Caco-2 (cell line): ENCODE measurements at regions not wholly inside any gene's neighbourhood (a gene's known extent, or its start where the extent isn't known, plus 50 kb on each side); places are given as distances from the start of the nearest gene placed in this dataset.

ENCODE experiments used
- BruUV-seq: library from RNA; stranded (reverse); fragments of 400-500 nt; replicated peaks from 2 replicates; lab custom pipeline; 2021; lab: Mats Ljungman, UMichigan
- CTCF ChIA-PET: fragments of 300-600 bp; sonication (Branson Sonifier 250); formaldehyde crosslinking; loops from one replicate; lab custom pipeline; 2022; ENCODE audit warnings: antibody characterized with exemption; lab: Charles Lee
- POLR2A ChIA-PET: fragments of 300-600 bp; sonication (Branson Sonifier 250); formaldehyde crosslinking; loops from one replicate; lab custom pipeline; 2022; ENCODE audit warnings: antibody characterized with exemption; lab: Charles Lee
- DNase-seq, 2 experiments: peaks; one replicate each; pipeline versions ENCODE4 v3.0.0 to v3.0.0-alpha.2; 2020 to 2022
- H3K27me3 ChIP-seq: replicated peaks from 2 replicates; pipeline ENCODE4 v1.6.0; 2011; ENCODE audit warnings: low read length; ENCODE audit not compliant: control insufficient read depth, insufficient read depth
- H3K36me3 ChIP-seq: 2 replicates; pipeline ENCODE4 v1.5.1; 2011; ENCODE audit warnings: low read length; ENCODE audit not compliant: control insufficient read depth, insufficient read depth
- H3K4me1 ChIP-seq: fragments of 250-450 bp; sonication (Bioruptor Pico); 2 replicates; pipeline ENCODE4 v1.5.1; 2020; ENCODE audit warnings: mild to moderate bottlenecking
- H3K4me3 ChIP-seq: 2 replicates; pipeline ENCODE4 v1.5.1; 2011; ENCODE audit warnings: low read depth, mild to moderate bottlenecking, control low read depth, low read length
- H3K9me3 ChIP-seq: fragments of 250-450 bp; sonication (Bioruptor Pico); 2 replicates; pipeline ENCODE4 v1.5.1; 2020; ENCODE audit warnings: mild to moderate bottlenecking, moderate library complexity
- H3K27ac Mint-ChIP-seq: one replicate; pipeline ENCODE4 v1.8.0; 2022; ENCODE audit warnings: mixed read lengths; ENCODE audit not compliant: unreplicated experiment
- H3K27me3 Mint-ChIP-seq: one replicate; pipeline ENCODE4 v1.8.0; 2022; ENCODE audit warnings: mixed read lengths; ENCODE audit not compliant: insufficient read depth, unreplicated experiment
- H3K36me3 Mint-ChIP-seq: one replicate; pipeline ENCODE4 v1.8.0; 2022; ENCODE audit warnings: mild to moderate bottlenecking, mixed read lengths; ENCODE audit not compliant: insufficient read depth, unreplicated experiment
- H3K4me1 Mint-ChIP-seq: one replicate; pipeline ENCODE4 v1.8.0; 2022; ENCODE audit warnings: low read depth, mixed read lengths; ENCODE audit not compliant: unreplicated experiment
- H3K4me3 Mint-ChIP-seq: one replicate; pipeline ENCODE4 v1.8.0; 2022; ENCODE audit warnings: mild to moderate bottlenecking, moderate library complexity, mixed read lengths; ENCODE audit not compliant: unreplicated experiment
- H3K9me3 Mint-ChIP-seq: one replicate; pipeline ENCODE4 v1.8.0; 2022; ENCODE audit warnings: mixed read lengths; ENCODE audit not compliant: unreplicated experiment
- intact Hi-C: fragments of 100-400 bp; cut with micrococcal nuclease; formaldehyde crosslinking; loops from one replicate; pipeline ENCODE4 v1.10.0; 2022; ENCODE audit not compliant: unreplicated experiment
- TF ChIP-seq, protein P1 (sequence below), 2 experiments: fragments of 200-600 bp in 1 of 2; IDR thresholded peaks; 1 replicate in 1 of 2; 2 replicates in 1 of 2; pipeline versions ENCODE4 v1.5.1 to v1.8.0; 2011 to 2022; ENCODE audit warnings: antibody characterized with exemption in 1 of 2, control low read depth in 1 of 2, inconsistent platforms in 1 of 2, low read depth in 1 of 2, low read length in 1 of 2, mild to moderate bottlenecking in 1 of 2, moderate library complexity in 1 of 2; ENCODE audit not compliant: insufficient read depth in 1 of 2, severe bottlenecking in 1 of 2, unreplicated experiment in 1 of 2

DNA sequence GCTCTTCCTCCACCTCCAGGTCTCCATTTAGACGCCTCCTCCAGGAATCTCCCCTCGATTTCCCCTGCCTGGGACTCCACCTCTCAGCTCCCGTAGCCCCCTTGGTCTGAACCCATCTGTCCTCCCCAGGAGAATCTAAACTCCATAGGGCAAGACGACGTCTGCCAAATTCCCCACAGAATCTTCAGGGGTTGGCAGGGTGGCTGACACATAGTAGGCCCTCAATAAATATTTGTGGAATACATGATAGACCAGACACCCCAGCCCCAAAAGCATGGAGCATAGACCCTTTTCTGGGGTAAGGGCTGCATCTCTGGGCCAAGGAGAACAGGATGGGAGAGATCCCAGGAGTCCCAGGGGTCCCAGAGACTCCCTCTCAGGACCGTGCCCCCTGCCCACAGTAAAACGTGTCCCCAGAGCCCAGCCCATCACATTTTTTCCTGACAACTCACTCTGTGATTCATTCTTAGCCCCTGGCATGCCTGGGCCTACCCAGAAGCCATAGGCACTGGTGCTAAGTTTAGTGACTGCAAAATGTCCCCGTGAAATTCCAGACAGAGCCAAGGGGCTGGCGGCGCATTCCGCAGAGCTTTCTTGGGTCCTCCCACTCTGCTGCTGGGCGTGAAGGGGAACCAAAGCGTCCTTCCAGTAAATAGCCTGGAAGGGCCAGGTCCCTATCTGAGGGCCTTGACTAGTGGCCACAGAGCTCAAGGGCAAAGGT is 78.0 kb upstream of the SLC6A6 start:
- Histone ChIP-seq H3K9me3 (no peaks in the 10 kb centered on the region), H3K4me1 (peaks cover 35% of the 10 kb centered on the region), H3K27me3 (no peaks in the 10 kb centered on the region), H3K4me3 (no peak overlapping the region), H3K36me3 (no peaks in the 10 kb centered on the region)
- POLR2A ChIA-PET: interaction anchor here (0.6 kb wide), 1 partner anchor 10 kb away, joined by 3 read pairs; no protein-coding TSS in a partner anchor
- intact Hi-C loops: no loop called here
- no TSS peak for BruUV-seq
- no peaks in the 10 kb centered on the region for H3K27me3 Mint-ChIP-seq
- peaks cover 7% of the 10 kb centered on the region for H3K36me3 Mint-ChIP-seq
- CTCF ChIA-PET: no interaction called here
- no peak overlapping the region for H3K4me3 Mint-ChIP-seq
- H3K4me1 Mint-ChIP-seq: peaks cover 28% of the 10 kb centered on the region
- peaks cover 9% of the 10 kb centered on the region for H3K9me3 Mint-ChIP-seq
- peak in 1 of 2 experiments; percentile 55 for DNase-seq
- TF ChIP-seq, protein P1, sequence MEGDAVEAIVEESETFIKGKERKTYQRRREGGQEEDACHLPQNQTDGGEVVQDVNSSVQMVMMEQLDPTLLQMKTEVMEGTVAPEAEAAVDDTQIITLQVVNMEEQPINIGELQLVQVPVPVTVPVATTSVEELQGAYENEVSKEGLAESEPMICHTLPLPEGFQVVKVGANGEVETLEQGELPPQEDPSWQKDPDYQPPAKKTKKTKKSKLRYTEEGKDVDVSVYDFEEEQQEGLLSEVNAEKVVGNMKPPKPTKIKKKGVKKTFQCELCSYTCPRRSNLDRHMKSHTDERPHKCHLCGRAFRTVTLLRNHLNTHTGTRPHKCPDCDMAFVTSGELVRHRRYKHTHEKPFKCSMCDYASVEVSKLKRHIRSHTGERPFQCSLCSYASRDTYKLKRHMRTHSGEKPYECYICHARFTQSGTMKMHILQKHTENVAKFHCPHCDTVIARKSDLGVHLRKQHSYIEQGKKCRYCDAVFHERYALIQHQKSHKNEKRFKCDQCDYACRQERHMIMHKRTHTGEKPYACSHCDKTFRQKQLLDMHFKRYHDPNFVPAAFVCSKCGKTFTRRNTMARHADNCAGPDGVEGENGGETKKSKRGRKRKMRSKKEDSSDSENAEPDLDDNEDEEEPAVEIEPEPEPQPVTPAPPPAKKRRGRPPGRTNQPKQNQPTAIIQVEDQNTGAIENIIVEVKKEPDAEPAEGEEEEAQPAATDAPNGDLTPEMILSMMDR (IDR thresholded peaks at IDR 0.05; ENCODE audit: insufficient read depth in 1 of 2, low read depth in 1 of 2, low read length in 1 of 2, severe bottlenecking in 1 of 2, unreplicated experiment in 1 of 2): no peak
- peak overlapping the region; percentile 63 for H3K27ac Mint-ChIP-seq

DNA sequence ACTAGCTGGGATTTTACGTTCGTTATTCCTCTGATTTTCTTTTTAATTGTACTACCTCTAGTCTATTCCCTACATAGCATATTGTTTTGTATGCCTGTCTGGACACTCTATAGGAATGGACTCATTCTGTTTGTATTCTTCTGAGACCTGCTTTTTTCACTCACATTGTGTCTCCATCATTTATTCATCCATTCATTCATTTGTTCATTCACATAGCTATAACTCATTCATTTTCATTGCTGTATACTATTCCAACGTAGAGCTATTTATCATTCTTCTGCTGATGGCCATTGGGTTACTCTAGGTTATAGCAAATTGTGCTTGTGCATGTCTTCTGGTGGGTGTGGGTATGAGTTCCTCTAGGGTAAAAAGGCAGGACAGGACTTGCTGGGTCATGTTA is 74.0 kb upstream of the SLC6A6 start:
- ChIA-PET POLR2A (no interaction called here), CTCF (interaction anchor here (1.7 kb wide), 1 partner anchor 140 kb away, joined by 7 read pairs; no protein-coding TSS in a partner anchor)
- no peak for DNase-seq
- no peaks in the 10 kb centered on the region for H3K27me3 ChIP-seq
- H3K9me3 Mint-ChIP-seq: no peaks in the 10 kb centered on the region
- no TSS peak for BruUV-seq
- intact Hi-C loops: no loop called here
- H3K36me3 ChIP-seq: no peaks in the 10 kb centered on the region
- H3K9me3 ChIP-seq: no peaks in the 10 kb centered on the region
- TF ChIP-seq, protein P1 (IDR thresholded peaks at IDR 0.05; ENCODE audit: insufficient read depth in 1 of 2, low read depth in 1 of 2, low read length in 1 of 2, severe bottlenecking in 1 of 2, unreplicated experiment in 1 of 2): no peak
- H3K27me3 Mint-ChIP-seq: no peaks in the 10 kb centered on the region
- peaks cover 39% of the 10 kb centered on the region for H3K4me1 Mint-ChIP-seq
- peaks cover 7% of the 10 kb centered on the region for H3K36me3 Mint-ChIP-seq
- no peak overlapping the region for H3K4me3 ChIP-seq
- no peak overlapping the region for H3K27ac Mint-ChIP-seq
- no peak overlapping the region for H3K4me3 Mint-ChIP-seq
- peaks cover 26% of the 10 kb centered on the region for H3K4me1 ChIP-seq

DNA sequence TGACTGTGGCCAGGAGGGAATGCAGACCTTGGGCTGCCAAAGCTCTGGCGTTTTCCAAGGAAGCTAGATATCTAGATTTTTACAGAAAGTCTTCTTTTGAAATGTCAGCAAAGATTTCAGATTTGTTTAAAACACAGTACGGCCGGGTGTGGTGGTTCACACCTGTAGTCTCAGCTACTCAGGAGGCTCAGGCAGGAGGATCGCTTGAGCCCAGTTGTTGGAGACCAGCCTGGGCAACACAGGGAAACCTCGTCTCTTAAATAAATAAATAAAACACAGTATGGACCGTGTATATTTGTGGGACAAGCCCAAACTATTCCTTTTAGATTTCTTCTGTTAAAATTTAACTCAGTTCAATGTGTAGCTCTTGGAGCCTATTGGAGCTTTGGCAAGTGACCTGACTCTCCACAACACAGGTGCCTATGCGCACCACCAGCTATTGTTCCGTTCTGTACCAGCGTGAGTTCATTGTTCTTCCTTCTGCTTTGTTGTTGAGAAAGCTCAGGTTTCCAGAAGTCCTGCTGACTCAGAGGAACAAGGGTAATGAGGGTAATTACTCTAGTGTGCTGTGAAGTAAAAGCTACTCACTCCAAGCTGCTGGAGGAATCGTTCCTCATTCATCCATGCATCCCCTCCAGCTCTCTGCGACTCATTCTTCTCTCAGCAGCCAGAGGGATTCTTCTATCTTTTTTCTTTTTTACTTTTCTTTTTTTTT is 73.1 kb upstream of the SLC6A6 start:
- no TSS peak for BruUV-seq
- intact Hi-C loops: no loop called here

More for the DNA sequence above, 73.1 kb upstream of the SLC6A6 start:
- DNase-seq: no peak
- peaks cover 7% of the 10 kb centered on the region for H3K36me3 Mint-ChIP-seq
- H3K27me3 ChIP-seq: no peaks in the 10 kb centered on the region
- no peak overlapping the region for H3K4me3 ChIP-seq
- ChIA-PET POLR2A (interaction anchor here (0.7 kb wide), 1 partner anchor 53 kb away, joined by 3 read pairs; no protein-coding TSS in a partner anchor), CTCF (interaction anchor here (1.7 kb wide), 1 partner anchor 139 kb away, joined by 7 read pairs; no protein-coding TSS in a partner anchor)
- H3K36me3 ChIP-seq: no peaks in the 10 kb centered on the region
- no peaks in the 10 kb centered on the region for H3K9me3 Mint-ChIP-seq
- H3K4me3 Mint-ChIP-seq: no peak overlapping the region
- no peaks in the 10 kb centered on the region for H3K9me3 ChIP-seq
- peak overlapping the region; percentile 76 for H3K27ac Mint-ChIP-seq
- TF ChIP-seq, protein P1 (IDR thresholded peaks at IDR 0.05; ENCODE audit: insufficient read depth in 1 of 2, low read depth in 1 of 2, low read length in 1 of 2, severe bottlenecking in 1 of 2, unreplicated experiment in 1 of 2): no peak
- H3K4me1 Mint-ChIP-seq: peaks cover 33% of the 10 kb centered on the region
- peaks cover 28% of the 10 kb centered on the region for H3K4me1 ChIP-seq
- no peaks in the 10 kb centered on the region for H3K27me3 Mint-ChIP-seq
